ENCODE measurements at regions not wholly inside any gene's neighbourhood (a gene's known extent, or its start where the extent isn't known, plus 50 kb on each side); places are given as distances from the start of the nearest gene placed in this dataset.

DNA sequence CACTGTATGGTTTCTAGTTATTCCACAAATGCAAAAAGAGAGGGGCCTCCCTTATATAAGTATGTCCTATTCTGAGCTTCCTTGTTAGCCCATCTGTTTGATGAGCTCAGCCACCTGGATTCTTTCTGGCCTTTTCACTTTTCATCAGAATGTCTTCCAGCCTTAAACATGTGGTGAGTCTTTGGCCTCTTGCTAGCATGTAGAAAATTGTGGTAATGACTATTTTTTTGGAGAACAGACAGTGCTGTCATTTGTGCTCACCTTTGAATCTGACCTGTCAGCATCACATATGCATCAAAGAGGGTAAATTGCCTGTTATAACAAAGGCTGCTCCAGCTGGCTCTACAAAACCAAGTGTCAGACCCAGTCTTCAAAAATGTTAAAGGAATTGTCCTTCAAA lies 558.7 kb downstream of the RAB38 start:
- TF ChIP-seq CTCF (conservative IDR thresholded peaks at IDR 0.05; ENCODE audit: low read length) (no peak), EZH2phosphoT487 (IDR thresholded peaks at IDR 0.05; ENCODE audit: borderline replicate concordance) (no peak)
